Keratinocyte (primary cell): ENCODE measurements at regions not wholly inside any gene's neighbourhood (a gene's known extent, or its start where the extent isn't known, plus 50 kb on each side); places are given as distances from the start of the nearest gene placed in this dataset.

ENCODE experiments used
- DNase-seq: peaks from one replicate; pipeline ENCODE4 v3.0.0-alpha.2; 2011; ENCODE audit warnings: low read depth, missing footprints, low spot score
- FAIRE-seq: peaks from 2 replicates; lab custom pipeline; 2011; peaks lifted over from hg19 to GRCh38; lab: Jason Lieb, UNC
- H2AFZ ChIP-seq: 2 replicates; pipeline ENCODE4 v1.6.0; 2012; ENCODE audit warnings: low read length, control low read depth, inconsistent platforms; ENCODE audit not compliant: control insufficient read depth
- H3K27ac ChIP-seq: 2 replicates; pipeline ENCODE4 v1.5.1; 2011; ENCODE audit warnings: low read length; ENCODE audit not compliant: control insufficient read depth, insufficient read depth
- H3K27me3 ChIP-seq: 3 replicates; pipeline ENCODE4 v1.6.0; 2011; ENCODE audit warnings: low read length; ENCODE audit not compliant: control insufficient read depth, insufficient read depth; ENCODE audit errors: extremely low read depth
- H3K36me3 ChIP-seq, 2 experiments: 2 replicates in 1 of 2; 3 replicates in 1 of 2; pipeline ENCODE4 v1.5.1; 2011; ENCODE audit warnings: low read length in 2 of 2, mild to moderate bottlenecking in 1 of 2; ENCODE audit not compliant: control insufficient read depth in 2 of 2, insufficient read depth in 2 of 2; ENCODE audit errors: extremely low read depth in 1 of 2
- H3K4me1 ChIP-seq: 3 replicates; pipeline ENCODE4 v1.5.1; 2011; ENCODE audit warnings: low read length; ENCODE audit not compliant: control insufficient read depth, insufficient read depth; ENCODE audit errors: extremely low read depth
- H3K4me2 ChIP-seq: 3 replicates; pipeline ENCODE4 v1.6.0; 2011; ENCODE audit warnings: low read depth, low read length; ENCODE audit not compliant: control insufficient read depth, insufficient read depth; ENCODE audit errors: extremely low read depth
- H3K4me3 ChIP-seq, 3 experiments: fragments of 200-600 bp in 1 of 3; sonication (generic) in 1 of 3; 2 replicates in 2 of 3; 3 replicates in 1 of 3; pipeline ENCODE4 v1.5.1; 2011 to 2016; ENCODE audit warnings: low read length in 3 of 3, mild to moderate bottlenecking in 3 of 3, control low read depth in 2 of 3, inconsistent platforms in 1 of 3, low read depth in 1 of 3, mixed read lengths in 1 of 3, mixed run types in 1 of 3, moderate library complexity in 1 of 3; ENCODE audit not compliant: control insufficient read depth in 2 of 3, insufficient read depth in 2 of 3; ENCODE audit errors: extremely low read depth in 1 of 3
- H3K79me2 ChIP-seq: 2 replicates; pipeline ENCODE4 v1.6.0; 2012; ENCODE audit warnings: low read length; ENCODE audit not compliant: control insufficient read depth, insufficient read depth
- H3K9ac ChIP-seq: 3 replicates; pipeline ENCODE4 v1.6.0; 2011; ENCODE audit warnings: low read length; ENCODE audit not compliant: control insufficient read depth, insufficient read depth; ENCODE audit errors: extremely low read depth
- H3K9me1 ChIP-seq: 3 replicates; pipeline ENCODE4 v1.6.0; 2011; ENCODE audit warnings: low read length; ENCODE audit not compliant: control insufficient read depth, insufficient read depth; ENCODE audit errors: extremely low read depth
- H3K9me3 ChIP-seq: 2 replicates; pipeline ENCODE4 v1.5.1; 2012; ENCODE audit warnings: low read depth, low read length; ENCODE audit not compliant: control insufficient read depth
- H4K20me1 ChIP-seq: 3 replicates; pipeline ENCODE4 v1.6.0; 2011; ENCODE audit warnings: low read length; ENCODE audit not compliant: control insufficient read depth, insufficient read depth; ENCODE audit errors: extremely low read depth
- EZH2 ChIP-seq: IDR thresholded peaks from one replicate; pipeline ENCODE4 v1.6.1; 2012; ENCODE audit warnings: inconsistent platforms, mild to moderate bottlenecking, low read length, moderate library complexity
- dilution Hi-C: fragments of 300-500 bp; cut with MboI; formaldehyde crosslinking; loops from one replicate; pipeline ENCODE4 v1.7.0; 2020; ENCODE audit warnings: low sequenced_read_pairs; ENCODE audit not compliant: extremely low pct_ligation_motif_present
- TF ChIP-seq, protein P1 (sequence below), 3 experiments: IDR thresholded peaks in 1 of 3; conservative IDR thresholded peaks in 1 of 3; optimal IDR thresholded peaks in 1 of 3; 2 replicates in 2 of 3; 3 replicates in 1 of 3; pipeline versions ENCODE3 to v1.5.1; 2011; ENCODE audit warnings: low read length in 3 of 3, mild to moderate bottlenecking in 3 of 3, moderate library complexity in 2 of 3, control low read depth in 1 of 3, inconsistent platforms in 1 of 3; ENCODE audit not compliant: insufficient read depth in 2 of 3; ENCODE audit errors: extremely low read depth in 1 of 3

DNA sequence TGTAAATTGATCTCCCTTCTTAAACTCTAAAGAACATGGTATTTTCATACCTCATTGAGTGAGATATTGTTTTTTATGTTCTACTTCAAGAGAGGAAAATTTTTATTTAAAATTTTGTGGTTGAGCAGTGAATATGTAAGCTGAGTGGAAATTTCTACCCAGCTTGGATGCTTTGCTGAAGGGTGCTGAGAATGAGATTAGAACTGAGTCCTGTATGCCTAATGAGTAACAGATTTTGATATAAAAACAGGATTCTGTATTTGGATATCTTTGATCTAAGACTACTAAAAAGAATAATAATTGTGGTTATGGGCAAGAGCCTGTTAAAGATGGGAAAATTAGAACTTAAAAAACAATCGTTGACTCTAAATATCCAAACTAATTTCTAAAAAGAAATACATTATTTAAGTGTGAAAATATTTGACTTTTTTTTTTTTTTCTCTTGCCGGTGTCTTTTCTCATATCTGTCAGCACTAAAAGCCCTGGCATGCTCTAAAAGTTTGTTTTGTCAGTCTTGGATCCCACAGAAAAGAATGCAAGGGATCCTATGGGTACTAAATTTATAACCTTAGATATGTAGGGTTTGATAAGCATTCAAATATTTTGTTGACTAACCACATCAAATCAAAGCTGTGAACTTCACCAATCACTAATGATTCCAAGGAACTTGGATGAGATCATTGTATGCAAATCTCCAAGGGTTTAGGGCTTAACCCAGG is 652.3 kb downstream of the PTPRC start:
- Histone ChIP-seq H3K9me3 (no peaks in the 10 kb centered on the region), H3K36me3 (no peaks in the 10 kb centered on the region), H2AFZ (no peak overlapping the region), H4K20me1 (no peaks in the 10 kb centered on the region), H3K4me2 (no peak overlapping the region), H3K79me2 (no peaks in the 10 kb centered on the region), H3K9me1 (no peaks in the 10 kb centered on the region), H3K4me1 (peaks cover 3% of the 10 kb centered on the region), H3K27me3 (no peaks in the 10 kb centered on the region), H3K27ac (no peak overlapping the region), H3K9ac (no peak overlapping the region), H3K4me3 (no peak overlapping the region)
- TF ChIP-seq, protein P1, sequence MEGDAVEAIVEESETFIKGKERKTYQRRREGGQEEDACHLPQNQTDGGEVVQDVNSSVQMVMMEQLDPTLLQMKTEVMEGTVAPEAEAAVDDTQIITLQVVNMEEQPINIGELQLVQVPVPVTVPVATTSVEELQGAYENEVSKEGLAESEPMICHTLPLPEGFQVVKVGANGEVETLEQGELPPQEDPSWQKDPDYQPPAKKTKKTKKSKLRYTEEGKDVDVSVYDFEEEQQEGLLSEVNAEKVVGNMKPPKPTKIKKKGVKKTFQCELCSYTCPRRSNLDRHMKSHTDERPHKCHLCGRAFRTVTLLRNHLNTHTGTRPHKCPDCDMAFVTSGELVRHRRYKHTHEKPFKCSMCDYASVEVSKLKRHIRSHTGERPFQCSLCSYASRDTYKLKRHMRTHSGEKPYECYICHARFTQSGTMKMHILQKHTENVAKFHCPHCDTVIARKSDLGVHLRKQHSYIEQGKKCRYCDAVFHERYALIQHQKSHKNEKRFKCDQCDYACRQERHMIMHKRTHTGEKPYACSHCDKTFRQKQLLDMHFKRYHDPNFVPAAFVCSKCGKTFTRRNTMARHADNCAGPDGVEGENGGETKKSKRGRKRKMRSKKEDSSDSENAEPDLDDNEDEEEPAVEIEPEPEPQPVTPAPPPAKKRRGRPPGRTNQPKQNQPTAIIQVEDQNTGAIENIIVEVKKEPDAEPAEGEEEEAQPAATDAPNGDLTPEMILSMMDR (optimal IDR thresholded peaks at IDR 0.05 in 1 of 3, IDR thresholded peaks at IDR 0.05 in 1 of 3, conservative IDR thresholded peaks at IDR 0.05 in 1 of 3; ENCODE audit: extremely low read depth in 1 of 3, insufficient read depth in 2 of 3, low read length in 3 of 3) = no peak
- TF ChIP-seq EZH2 = no peak
- dilution Hi-C loops = no loop called here
- no peak for DNase-seq
- no peak for FAIRE-seq

DNA sequence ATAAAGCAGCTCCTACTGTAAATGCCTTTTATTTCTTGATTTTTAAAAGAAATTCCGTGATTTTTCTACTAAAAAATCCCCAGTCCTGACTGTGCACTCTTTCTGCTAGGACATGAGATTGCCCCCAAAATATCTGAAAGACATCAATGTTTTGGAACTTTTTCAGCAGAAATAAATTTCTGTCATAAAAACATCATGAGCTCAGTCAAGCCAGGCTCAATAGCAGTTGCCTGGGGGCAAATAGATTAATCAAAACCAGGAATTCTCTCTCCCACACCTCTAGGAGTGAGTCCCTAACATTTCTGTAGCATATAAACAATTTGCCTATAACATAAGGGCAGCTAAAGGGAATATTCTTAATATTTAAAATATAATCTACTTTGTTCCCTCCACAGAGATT is 654.1 kb downstream of the PTPRC start:
- Histone ChIP-seq H2AFZ (no peak overlapping the region), H3K36me3 (no peaks in the 10 kb centered on the region), H4K20me1 (no peaks in the 10 kb centered on the region), H3K9me3 (no peaks in the 10 kb centered on the region), H3K79me2 (no peaks in the 10 kb centered on the region), H3K27ac (no peak overlapping the region), H3K4me2 (no peak overlapping the region), H3K4me3 (no peak overlapping the region), H3K4me1 (peaks cover 3% of the 10 kb centered on the region), H3K9me1 (no peaks in the 10 kb centered on the region), H3K27me3 (no peaks in the 10 kb centered on the region), H3K9ac (no peak overlapping the region)
- no peak for DNase-seq
- TF ChIP-seq EZH2 = no peak
- TF ChIP-seq, protein P1 (optimal IDR thresholded peaks at IDR 0.05 in 1 of 3, IDR thresholded peaks at IDR 0.05 in 1 of 3, conservative IDR thresholded peaks at IDR 0.05 in 1 of 3; ENCODE audit: extremely low read depth in 1 of 3, insufficient read depth in 2 of 3, low read length in 3 of 3) = no peak
- dilution Hi-C loops = no loop called here
- no peak for FAIRE-seq
